ENCODE measurements at regions not wholly inside any gene's neighbourhood (a gene's known extent, or its start where the extent isn't known, plus 50 kb on each side); places are given as distances from the start of the nearest gene placed in this dataset.

GRCh38 chr11:13062115-13062514 lies 53.0 kb downstream of the RASSF10 start:
- 78% methylated on average over 5 of the region's 5 CpGs for WGBS
- H3K4me2 ChIP-seq (ENCODE audit: low read length, poor library complexity, severe bottlenecking) = no peak overlapping the region
- H2AK5ac ChIP-seq (ENCODE audit: low read length, severe bottlenecking) = no peak overlapping the region
- no peak for DNase-seq
- no peaks in the 10 kb centered on the region for H3K79me1 ChIP-seq (replicated peaks; ENCODE audit: low read length, poor library complexity, severe bottlenecking)
- H3K4ac ChIP-seq (ENCODE audit: low read depth in 1 of 2, low read length in 2 of 2) = no peak overlapping the region
- H3K14ac ChIP-seq (ENCODE audit: low read length in 2 of 2) = no peak overlapping the region
- H2BK12ac ChIP-seq (ENCODE audit: low read length in 2 of 2) = no peak overlapping the region
- H4K8ac ChIP-seq (ENCODE audit: low read length) = no peak overlapping the region
- H2BK15ac ChIP-seq (ENCODE audit: low read depth, poor library complexity, severe bottlenecking) = no peak overlapping the region
- H3K27me3 ChIP-seq (ENCODE audit: control insufficient read depth in 1 of 2, insufficient read depth in 1 of 2, low read length in 2 of 2) = peaks cover 0 to 37% of the 10 kb centered on the region in 2 experiments
- H2BK5ac ChIP-seq (ENCODE audit: low read depth, low read length, poor library complexity, severe bottlenecking) = no peak overlapping the region
- H3K9ac ChIP-seq (ENCODE audit: low read length) = no peak overlapping the region
- H3K18ac ChIP-seq (ENCODE audit: low read depth in 1 of 2, low read length in 2 of 2) = no peak overlapping the region
- H3K27ac ChIP-seq (ENCODE audit: low read length, poor library complexity, severe bottlenecking) = no peak overlapping the region
- no peaks in the 10 kb centered on the region for H3K36me3 ChIP-seq (ENCODE audit: control insufficient read depth in 1 of 2, insufficient read depth in 2 of 2, low read depth in 1 of 2, low read length in 2 of 2)
- H3K9me3 ChIP-seq (ENCODE audit: control insufficient read depth, low read length) = no peaks in the 10 kb centered on the region
- no peak overlapping the region for H4K91ac ChIP-seq (ENCODE audit: low read length)
- H3K23ac ChIP-seq (ENCODE audit: low read length in 2 of 2) = no peak overlapping the region
- H3K4me3 ChIP-seq (ENCODE audit: insufficient read depth in 1 of 2, low read depth in 1 of 2, low read length in 2 of 2) = no peak overlapping the region
- no peak overlapping the region for H2BK120ac ChIP-seq (ENCODE audit: low read depth, low read length)
- H3K4me1 ChIP-seq (ENCODE audit: control insufficient read depth, insufficient read depth, low read depth, low read length) = peaks cover 4% of the 10 kb centered on the region
- no peak overlapping the region for H2AFZ ChIP-seq (ENCODE audit: low read depth, low read length)

GRCh38 chr11:13064593-13064992 lies 55.5 kb downstream of the RASSF10 start:
- no peak overlapping the region for H3K27ac ChIP-seq (ENCODE audit: low read length, poor library complexity, severe bottlenecking)
- no peak overlapping the region for H4K8ac ChIP-seq (ENCODE audit: low read length)
- no peak for DNase-seq
- H3K4me3 ChIP-seq (ENCODE audit: insufficient read depth in 1 of 2, low read depth in 1 of 2, low read length in 2 of 2) = no peak overlapping the region
- 40% methylated on average over 3 of the region's 3 CpGs for WGBS
- no peak overlapping the region for H3K4me2 ChIP-seq (ENCODE audit: low read length, poor library complexity, severe bottlenecking)
- no peak overlapping the region for H2AFZ ChIP-seq (ENCODE audit: low read depth, low read length)
- no peak overlapping the region for H2BK120ac ChIP-seq (ENCODE audit: low read depth, low read length)
- no peak overlapping the region for H2BK5ac ChIP-seq (ENCODE audit: low read depth, low read length, poor library complexity, severe bottlenecking)
- no peak overlapping the region for H3K23ac ChIP-seq (ENCODE audit: low read length in 2 of 2)
- H3K4ac ChIP-seq (ENCODE audit: low read depth in 1 of 2, low read length in 2 of 2) = no peak overlapping the region
- H3K18ac ChIP-seq (ENCODE audit: low read depth in 1 of 2, low read length in 2 of 2) = no peak overlapping the region
- no peaks in the 10 kb centered on the region for H3K79me1 ChIP-seq (replicated peaks; ENCODE audit: low read length, poor library complexity, severe bottlenecking)
- H3K9me3 ChIP-seq (ENCODE audit: control insufficient read depth, low read length) = no peaks in the 10 kb centered on the region
- H4K91ac ChIP-seq (ENCODE audit: low read length) = no peak overlapping the region
- H2BK15ac ChIP-seq (ENCODE audit: low read depth, poor library complexity, severe bottlenecking) = no peak overlapping the region
- H3K36me3 ChIP-seq (ENCODE audit: control insufficient read depth in 1 of 2, insufficient read depth in 2 of 2, low read depth in 1 of 2, low read length in 2 of 2) = no peaks in the 10 kb centered on the region
- no peak overlapping the region for H2BK12ac ChIP-seq (ENCODE audit: low read length in 2 of 2)
- H3K14ac ChIP-seq (ENCODE audit: low read length in 2 of 2) = no peak overlapping the region
- H3K9ac ChIP-seq (ENCODE audit: low read length) = no peak overlapping the region
- peaks cover 0 to 51% of the 10 kb centered on the region in 2 experiments for H3K27me3 ChIP-seq (ENCODE audit: control insufficient read depth in 1 of 2, insufficient read depth in 1 of 2, low read length in 2 of 2)
- no peak overlapping the region for H2AK5ac ChIP-seq (ENCODE audit: low read length, severe bottlenecking)
- peaks cover 4% of the 10 kb centered on the region for H3K4me1 ChIP-seq (ENCODE audit: control insufficient read depth, insufficient read depth, low read depth, low read length)

GRCh38 chr11:13065200-13065787 lies 56.2 kb downstream of the RASSF10 start:
- Histone ChIP-seq H2AFZ (ENCODE audit: low read depth, low read length) (no peak overlapping the region), H2AK5ac (ENCODE audit: low read length, severe bottlenecking) (peak overlapping the region; percentile 46), H3K4me3 (ENCODE audit: insufficient read depth in 1 of 2, low read depth in 1 of 2, low read length in 2 of 2) (no peak overlapping the region), H3K4me1 (ENCODE audit: control insufficient read depth, insufficient read depth, low read depth, low read length) (peaks cover 4% of the 10 kb centered on the region), H3K27me3 (ENCODE audit: control insufficient read depth in 1 of 2, insufficient read depth in 1 of 2, low read length in 2 of 2) (peaks cover 0 to 54% of the 10 kb centered on the region in 2 experiments), H3K79me1 (replicated peaks; ENCODE audit: low read length, poor library complexity, severe bottlenecking) (no peaks in the 10 kb centered on the region), H2BK15ac (ENCODE audit: low read depth, poor library complexity, severe bottlenecking) (no peak overlapping the region), H3K36me3 (ENCODE audit: control insufficient read depth in 1 of 2, insufficient read depth in 2 of 2, low read depth in 1 of 2, low read length in 2 of 2) (no peaks in the 10 kb centered on the region), H3K23ac (ENCODE audit: low read length in 2 of 2) (no peak overlapping the region), H3K4ac (ENCODE audit: low read depth in 1 of 2, low read length in 2 of 2) (no peak overlapping the region), H3K4me2 (ENCODE audit: low read length, poor library complexity, severe bottlenecking) (no peak overlapping the region), H3K27ac (ENCODE audit: low read length, poor library complexity, severe bottlenecking) (no peak overlapping the region), H2BK120ac (ENCODE audit: low read depth, low read length) (no peak overlapping the region), H3K14ac (ENCODE audit: low read length in 2 of 2) (no peak overlapping the region), H3K9me3 (ENCODE audit: control insufficient read depth, low read length) (no peaks in the 10 kb centered on the region), H4K8ac (ENCODE audit: low read length) (no peak overlapping the region), H2BK12ac (ENCODE audit: low read length in 2 of 2) (no peak overlapping the region), H4K91ac (ENCODE audit: low read length) (no peak overlapping the region), H2BK5ac (ENCODE audit: low read depth, low read length, poor library complexity, severe bottlenecking) (no peak overlapping the region), H3K18ac (ENCODE audit: low read depth in 1 of 2, low read length in 2 of 2) (no peak overlapping the region), H3K9ac (ENCODE audit: low read length) (no peak overlapping the region)
- no peak for DNase-seq
- 83% methylated on average over 9 of the region's 10 CpGs for WGBS

GRCh38 chr11:13068211-13068610 lies 59.1 kb downstream of the RASSF10 start:
- Histone ChIP-seq H2BK5ac (ENCODE audit: low read depth, low read length, poor library complexity, severe bottlenecking) (no peak overlapping the region), H3K4me3 (ENCODE audit: insufficient read depth in 1 of 2, low read depth in 1 of 2, low read length in 2 of 2) (no peak overlapping the region), H3K27ac (ENCODE audit: low read length, poor library complexity, severe bottlenecking) (no peak overlapping the region), H3K9me3 (ENCODE audit: control insufficient read depth, low read length) (no peaks in the 10 kb centered on the region), H2BK120ac (ENCODE audit: low read depth, low read length) (no peak overlapping the region), H3K4me2 (ENCODE audit: low read length, poor library complexity, severe bottlenecking) (no peak overlapping the region), H2BK15ac (ENCODE audit: low read depth, poor library complexity, severe bottlenecking) (no peak overlapping the region), H3K36me3 (ENCODE audit: control insufficient read depth in 1 of 2, insufficient read depth in 2 of 2, low read depth in 1 of 2, low read length in 2 of 2) (no peaks in the 10 kb centered on the region), H3K4ac (ENCODE audit: low read depth in 1 of 2, low read length in 2 of 2) (no peak overlapping the region), H2AK5ac (ENCODE audit: low read length, severe bottlenecking) (no peak overlapping the region), H2AFZ (ENCODE audit: low read depth, low read length) (no peak overlapping the region), H3K18ac (ENCODE audit: low read depth in 1 of 2, low read length in 2 of 2) (no peak overlapping the region), H3K27me3 (ENCODE audit: control insufficient read depth in 1 of 2, insufficient read depth in 1 of 2, low read length in 2 of 2) (peaks cover 0 to 58% of the 10 kb centered on the region in 2 experiments), H3K14ac (ENCODE audit: low read length in 2 of 2) (no peak overlapping the region), H2BK12ac (ENCODE audit: low read length in 2 of 2) (no peak overlapping the region), H3K4me1 (ENCODE audit: control insufficient read depth, insufficient read depth, low read depth, low read length) (peaks cover 4% of the 10 kb centered on the region), H3K79me1 (replicated peaks; ENCODE audit: low read length, poor library complexity, severe bottlenecking) (no peaks in the 10 kb centered on the region), H4K91ac (ENCODE audit: low read length) (no peak overlapping the region), H3K9ac (ENCODE audit: low read length) (no peak overlapping the region), H4K8ac (ENCODE audit: low read length) (no peak overlapping the region), H3K23ac (ENCODE audit: low read length in 2 of 2) (no peak overlapping the region)
- 91% methylated on average over 1 of the region's 1 CpG for WGBS
- DNase-seq = no peak
